EL (cell line): ENCODE measurements at regions not wholly inside any gene's neighbourhood (a gene's known extent, or its start where the extent isn't known, plus 50 kb on each side); places are given as distances from the start of the nearest gene placed in this dataset.

Experiments
- DNase-seq: peaks from one replicate; pipeline ENCODE4 v3.0.0-alpha.2; 2016

DNA sequence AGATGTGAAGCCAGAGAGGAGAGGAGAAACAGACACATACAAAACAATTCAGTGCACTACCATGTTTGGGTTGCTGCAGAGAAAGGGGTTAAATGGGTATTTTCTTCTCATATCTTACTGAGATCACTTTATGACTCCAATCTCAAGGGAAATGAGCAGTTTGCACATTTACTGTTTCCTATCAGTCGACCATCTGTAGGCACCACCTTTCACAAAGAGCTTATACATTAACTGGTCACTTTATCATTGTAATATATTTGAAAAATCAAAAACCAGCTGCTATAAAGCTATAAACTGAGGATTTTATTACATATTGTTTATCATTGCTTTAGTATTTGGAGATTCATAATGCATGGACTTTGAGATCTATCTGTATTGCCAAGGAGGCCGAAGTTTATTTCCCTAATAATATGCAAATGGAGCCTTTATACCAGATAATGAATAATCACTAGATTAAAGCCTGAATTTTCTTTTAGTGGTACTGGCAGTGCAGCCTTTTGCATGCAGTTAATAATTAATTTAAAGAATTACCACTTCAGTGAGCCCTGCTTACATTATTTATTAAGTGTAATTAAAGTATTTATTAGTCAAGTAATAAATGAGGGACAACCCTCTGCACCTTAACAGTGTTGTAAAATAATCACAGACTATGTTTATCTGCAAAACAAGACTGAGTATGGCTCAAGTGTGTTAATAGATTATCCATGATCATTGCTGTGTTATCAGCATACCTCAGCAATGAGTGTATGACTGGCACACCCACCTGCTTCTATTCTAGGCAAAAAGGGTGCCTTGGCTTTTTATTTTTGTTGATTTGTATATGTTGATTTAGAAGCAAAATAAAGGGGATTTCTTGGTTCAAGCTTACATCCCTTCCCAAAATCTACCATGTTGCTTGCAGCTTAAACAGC, 167.7 kb upstream of the SLC14A2 start:
- no peak for DNase-seq

DNA sequence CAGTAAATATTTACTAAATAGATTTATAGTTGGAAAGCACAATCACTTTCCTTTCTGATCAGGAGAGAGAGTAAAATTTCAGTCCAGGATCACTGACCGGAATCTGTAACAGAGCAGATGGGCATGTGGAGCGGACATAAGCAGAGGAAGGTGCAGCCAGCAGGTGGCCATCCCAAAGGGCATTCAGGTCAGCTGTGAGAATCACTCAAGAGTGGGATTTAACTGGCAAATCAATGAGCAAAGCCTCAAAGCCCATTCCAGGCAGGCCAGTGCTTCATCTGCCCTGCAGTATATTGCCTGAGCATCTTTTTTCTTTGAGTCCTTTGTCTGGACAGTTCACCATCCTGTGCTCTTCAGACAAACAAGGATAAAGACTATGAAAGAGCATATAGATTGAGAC, 166.4 kb upstream of the SLC14A2 start:
- DNase-seq: no peak

DNA sequence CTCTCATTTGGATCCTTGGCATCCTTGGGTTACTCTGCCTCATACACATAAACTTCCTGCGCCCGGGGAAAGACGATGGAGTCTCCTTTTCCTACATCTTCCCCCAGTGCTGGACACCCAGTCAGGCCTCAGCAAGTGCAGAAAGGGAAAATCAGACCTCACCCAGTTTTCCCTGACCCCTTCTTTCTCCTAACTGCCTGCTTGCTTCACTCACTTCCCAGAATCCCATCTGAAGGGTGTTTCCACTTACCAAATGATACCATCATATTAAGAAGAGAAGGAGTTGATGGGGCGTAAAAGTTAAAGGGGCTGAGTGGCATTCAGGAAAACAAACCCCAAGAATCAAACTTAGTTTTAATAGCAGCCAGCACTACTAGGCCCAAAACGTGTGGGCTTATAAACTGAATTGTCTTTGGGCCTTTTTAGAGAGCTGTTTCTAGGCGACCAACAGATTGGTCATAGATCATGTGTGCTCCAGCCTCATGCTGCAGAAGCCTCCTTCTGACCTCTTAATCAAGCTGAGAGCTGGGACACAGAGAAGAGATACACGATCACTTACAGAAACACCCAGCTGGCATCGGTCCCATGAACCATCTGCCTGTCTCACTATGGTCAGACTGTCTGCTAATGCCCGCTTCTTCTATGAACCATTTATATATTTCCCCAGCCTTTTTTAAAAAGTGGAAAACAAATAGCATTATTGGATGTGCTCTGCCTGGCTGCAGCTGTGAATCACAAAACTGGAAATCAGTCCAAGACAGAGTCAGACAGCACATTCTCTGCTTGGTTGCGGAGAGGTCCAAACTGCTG, 165.7 kb upstream of the SLC14A2 start:
- DNase-seq: no peak

DNA sequence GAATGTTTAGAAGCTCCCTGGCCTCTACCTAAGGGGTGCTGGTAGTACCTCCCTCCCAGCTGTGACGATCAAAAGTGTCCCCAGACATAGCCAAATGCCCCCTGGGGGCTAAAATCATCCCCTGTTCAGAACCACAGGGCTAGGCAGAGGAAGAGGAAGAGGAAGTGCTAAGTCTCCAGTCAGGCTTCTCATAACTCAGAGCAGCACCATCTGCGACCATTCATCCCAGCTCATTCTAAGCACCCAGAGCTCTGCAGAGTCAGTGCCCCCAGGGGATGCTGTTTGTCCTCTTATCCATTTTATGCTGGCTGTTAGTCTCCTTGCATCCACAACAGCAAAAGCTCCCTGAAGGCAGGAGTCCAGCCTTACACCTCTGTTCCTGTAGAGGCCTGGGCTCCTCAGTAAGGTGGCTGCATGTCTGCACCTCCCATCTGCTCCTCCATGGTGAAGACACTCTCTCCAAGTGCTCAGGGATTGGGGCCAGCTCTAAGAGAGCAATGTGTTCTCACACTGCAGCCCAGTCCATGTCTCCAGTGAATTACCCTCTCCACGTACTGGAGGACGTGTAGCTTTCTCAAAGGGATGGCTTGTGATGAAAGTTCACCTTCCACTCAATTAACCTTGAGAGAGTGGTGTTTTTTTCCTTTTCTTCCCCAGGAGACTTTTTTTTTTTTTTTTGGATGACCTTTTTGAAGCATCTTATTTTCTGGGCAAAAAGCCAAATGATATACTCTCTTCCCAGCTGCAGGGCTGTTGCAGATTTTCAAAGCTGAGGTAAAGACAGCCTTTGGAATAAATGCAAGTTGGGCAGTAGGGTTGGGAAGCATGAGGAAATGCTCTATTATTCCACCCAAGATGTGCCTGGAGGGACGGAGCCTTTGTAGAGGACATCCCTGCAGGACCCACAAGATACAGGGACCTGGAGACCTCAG, 158.9 kb upstream of the SLC14A2 start:
- DNase-seq: no peak

DNA sequence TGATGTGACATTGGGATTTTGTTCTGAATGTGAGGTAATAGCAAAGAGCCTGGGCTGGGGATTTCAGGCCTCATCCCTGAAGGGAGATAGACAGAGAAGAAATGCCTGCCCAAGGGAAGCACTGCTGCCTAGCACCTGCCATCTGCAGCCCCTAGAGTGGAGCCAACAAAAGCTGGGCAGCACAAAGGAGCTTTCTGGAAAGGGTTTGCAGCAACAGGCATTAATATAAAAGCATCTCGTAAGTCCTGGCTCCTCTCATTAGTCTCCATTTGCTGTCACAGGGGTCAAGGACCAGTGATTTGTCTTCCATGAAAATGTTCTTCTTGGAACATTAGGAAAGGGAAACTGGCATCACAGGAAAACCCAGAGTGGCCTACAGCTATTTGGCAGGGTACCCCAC, 157.2 kb upstream of the SLC14A2 start:
- no peak for DNase-seq

DNA sequence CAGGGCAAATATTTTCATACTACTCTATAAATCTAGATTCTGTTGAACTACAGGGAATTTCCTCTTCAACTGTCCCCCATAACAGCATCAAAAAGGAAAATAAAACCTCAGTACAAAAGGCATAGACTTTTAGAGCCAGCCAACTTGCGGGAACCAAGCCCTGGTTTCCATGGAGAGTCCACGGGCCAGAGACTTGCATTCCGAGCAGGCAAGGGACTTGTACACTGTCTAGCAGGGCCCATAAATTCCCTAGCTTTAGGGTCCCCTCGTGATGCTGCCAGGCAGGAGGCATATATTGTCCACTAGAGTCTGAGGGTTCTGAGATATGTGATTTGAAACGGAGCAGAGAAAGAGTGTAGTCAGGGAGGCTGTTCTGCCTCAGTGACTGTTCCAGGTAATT, 153.1 kb upstream of the SLC14A2 start:
- no peak for DNase-seq

DNA sequence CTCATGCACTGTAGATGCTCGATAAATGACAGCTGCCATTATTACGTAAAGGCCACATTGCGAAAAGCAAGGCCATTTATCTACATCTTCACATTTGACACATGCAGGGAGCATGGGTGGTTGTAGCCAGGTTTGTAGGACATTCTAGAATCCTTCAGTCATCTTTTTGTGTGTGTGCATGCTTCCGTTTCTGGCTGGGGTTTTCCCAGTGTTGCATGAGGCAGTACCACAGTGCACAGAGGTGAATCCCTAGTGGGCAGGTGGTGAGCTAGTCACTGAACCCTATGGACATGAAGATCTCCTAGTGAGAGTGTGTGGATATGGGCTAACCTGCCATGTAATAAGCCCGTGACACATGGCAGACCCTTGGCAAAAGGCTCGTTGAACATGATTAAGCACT, 151.8 kb upstream of the SLC14A2 start:
- DNase-seq: no peak

DNA sequence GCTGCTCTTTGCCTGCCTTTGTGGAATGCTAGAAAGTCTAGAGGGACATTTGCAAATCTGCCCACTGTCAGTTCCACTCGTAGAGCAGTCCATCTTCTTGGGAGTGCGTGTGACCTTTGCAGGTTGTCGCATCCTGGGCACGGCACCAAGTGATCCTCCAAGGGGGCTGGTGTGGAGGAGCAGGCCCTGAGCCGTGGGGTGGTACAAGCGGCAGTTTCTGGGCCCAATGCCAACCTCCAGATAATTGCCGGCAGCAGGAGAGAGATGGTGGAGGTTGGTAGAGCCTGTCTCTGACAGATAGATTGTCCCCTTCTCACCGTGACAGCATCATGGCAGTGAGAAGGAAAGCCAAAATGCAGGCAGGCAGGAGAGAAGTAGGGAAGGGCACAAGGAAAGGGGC, 150.7 kb upstream of the SLC14A2 start:
- DNase-seq: no peak

DNA sequence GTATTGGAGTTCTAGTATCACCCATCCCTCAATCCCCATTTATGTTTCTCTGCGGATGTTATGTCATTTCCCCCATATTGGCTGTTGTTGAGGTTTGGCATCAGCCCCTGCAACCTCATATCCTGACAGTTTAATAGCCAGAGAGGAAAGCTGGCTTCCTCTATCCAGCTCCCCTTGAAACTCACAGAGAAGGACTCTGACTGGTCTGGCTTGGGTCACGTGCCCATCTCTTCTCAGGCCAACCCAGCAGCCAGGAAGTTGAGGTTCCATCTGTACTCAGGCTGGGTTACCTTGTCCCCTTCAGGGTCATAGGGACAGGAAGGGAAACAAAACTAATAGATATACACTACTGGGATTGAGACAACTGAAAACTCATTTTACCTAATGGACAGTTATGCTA, 148.0 kb upstream of the SLC14A2 start:
- DNase-seq: no peak

DNA sequence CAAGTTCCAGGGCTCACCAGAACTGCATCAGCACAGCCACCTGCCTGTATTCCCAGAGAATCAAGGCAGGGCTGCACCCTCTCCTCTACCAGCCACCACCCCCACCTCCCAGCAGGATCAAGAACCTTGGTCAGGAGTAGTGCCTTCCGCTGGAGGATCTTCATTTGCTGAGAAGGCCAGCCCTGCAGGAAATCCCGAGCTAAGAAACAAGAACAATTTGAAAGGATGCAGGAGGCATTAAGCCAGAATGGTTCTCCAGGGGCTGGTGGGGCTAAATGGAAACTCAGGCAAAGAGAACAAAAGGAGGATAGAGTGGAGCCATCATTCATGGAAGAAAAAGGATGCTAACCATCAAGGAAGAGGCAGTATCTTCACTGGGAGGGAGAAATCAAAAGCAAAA, 147.3 kb upstream of the SLC14A2 start:
- no peak for DNase-seq

DNA sequence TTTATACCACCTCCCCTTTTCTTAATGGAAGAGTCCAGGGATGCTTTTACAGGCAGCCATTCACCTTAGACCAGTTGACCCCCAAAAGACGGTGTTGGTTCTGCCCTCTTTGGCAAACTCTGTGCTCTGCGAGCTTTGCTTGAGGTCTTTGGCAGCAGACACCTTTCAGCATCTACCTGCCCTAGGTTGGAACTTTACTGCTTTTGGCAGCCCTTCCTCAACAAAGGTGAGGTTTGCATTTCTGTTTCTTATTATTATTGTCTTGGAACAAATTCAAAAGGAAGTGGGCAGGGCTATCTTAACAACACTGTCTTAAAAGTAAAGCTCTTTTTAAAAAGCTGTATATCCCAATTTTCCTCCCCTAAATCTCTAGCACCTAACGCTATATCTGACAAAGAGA, 136.4 kb upstream of the SLC14A2 start:
- no peak for DNase-seq

DNA sequence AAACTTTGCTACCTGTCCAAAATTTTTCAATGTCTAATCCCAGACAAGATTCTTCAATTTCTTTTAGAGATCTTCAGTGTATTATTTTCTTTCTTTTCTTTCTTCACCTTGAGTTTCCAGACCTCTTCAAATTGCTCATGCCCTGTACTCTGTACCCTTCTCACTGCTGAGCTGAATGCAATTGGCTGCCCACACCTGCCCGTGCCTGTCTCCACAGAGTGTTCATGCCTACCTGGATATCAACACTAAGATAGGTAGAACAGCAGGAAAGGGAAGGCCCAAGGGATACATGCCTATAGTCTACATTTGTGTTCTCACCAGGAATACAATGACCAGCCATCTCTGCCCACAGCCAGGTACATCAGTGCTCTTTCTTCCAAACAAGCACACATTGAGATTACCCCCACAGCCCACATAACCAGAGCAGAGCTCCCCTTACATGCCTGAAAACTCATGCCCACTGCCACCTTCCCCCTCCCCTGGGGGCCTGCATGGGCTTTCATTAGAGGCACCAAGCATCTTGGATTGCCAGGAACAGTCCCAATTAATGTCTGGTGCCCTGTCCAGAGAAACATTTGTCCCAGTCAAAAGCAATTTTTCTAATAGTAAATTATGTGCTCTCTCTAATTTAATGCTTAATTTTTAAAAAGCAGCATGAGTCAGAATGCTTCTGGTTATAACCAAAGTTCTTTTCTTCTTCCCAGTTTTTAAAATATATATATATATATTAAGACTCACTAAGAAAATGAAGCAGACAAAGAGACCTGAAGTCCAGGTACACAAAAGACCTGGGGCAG, 134.9 kb upstream of the SLC14A2 start:
- DNase-seq: no peak

DNA sequence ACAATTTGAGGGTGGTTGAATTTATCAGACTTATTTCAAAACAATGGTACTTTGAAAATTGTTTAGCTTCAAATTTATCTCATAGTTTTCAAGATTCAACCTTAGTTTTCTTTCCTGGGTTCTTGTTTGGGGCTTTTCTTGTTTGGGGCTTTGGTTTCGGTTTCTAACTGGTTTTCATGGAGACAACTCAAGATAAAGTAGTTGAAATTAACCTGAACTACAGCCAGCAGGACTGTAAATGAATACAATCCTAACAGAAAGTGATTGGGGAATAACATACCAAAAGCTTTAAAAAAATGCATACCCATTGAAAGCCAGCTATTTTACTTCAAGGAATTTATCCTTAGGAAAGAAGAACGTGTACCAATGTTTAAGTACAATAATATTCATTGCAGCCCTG, 133.5 kb upstream of the SLC14A2 start:
- DNase-seq: no peak

DNA sequence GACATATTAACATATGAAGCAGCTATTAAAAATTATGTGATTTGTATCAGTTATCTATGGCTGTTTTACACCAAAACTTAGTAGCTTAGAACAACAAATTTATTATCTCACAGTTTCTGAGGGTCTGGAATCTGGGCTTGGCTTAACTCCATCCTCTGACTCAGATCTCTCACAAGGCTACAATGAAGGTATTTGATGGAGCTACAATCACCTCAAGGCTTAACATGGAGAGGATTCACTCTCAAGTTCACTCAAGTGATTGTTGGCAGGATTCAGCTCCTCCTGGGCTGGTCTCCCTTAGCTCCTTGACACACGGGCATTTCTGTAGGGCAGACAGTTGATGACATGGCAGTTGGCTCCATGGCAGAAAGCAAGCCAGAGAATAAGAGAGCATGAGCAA, 133.0 kb upstream of the SLC14A2 start:
- no peak for DNase-seq

DNA sequence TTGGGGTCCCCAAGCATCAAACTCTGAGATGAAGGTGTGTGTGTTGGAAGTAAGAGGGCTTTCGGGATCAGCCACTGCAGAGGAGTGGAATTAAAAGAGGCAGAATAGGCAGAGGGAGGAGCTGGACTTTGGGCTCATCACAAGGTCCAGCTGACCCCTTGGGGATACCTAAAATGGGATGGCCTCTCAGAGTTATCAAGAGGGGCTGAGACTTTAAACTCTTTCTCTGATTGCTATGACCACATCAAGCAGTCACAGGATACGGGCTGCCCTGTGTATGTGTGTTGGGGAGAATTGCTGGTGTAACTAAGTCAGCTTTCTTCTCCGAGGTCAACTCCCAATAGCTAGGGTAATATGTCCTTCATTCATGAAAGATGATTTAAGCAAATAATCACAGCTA, 127.7 kb upstream of the SLC14A2 start:
- no peak for DNase-seq

DNA sequence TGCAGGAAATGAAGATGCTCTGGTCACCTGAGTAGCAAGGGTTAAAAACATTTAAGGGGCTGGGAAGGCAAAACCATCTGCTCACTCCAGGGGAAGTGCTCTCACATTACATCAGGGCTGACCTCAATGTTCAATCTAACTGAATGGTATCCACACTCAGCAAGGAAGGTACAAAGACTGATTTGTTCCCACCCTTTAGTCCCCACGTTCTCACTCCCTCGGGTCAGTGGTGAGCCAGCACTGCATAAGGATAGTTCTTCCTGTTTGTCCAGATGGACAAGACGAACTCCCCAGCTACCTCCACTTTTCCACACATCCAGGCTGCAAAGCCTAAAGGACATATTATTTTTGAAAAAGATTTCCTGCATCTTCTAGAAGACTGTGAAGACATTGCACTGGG, 126.6 kb upstream of the SLC14A2 start:
- DNase-seq: no peak

DNA sequence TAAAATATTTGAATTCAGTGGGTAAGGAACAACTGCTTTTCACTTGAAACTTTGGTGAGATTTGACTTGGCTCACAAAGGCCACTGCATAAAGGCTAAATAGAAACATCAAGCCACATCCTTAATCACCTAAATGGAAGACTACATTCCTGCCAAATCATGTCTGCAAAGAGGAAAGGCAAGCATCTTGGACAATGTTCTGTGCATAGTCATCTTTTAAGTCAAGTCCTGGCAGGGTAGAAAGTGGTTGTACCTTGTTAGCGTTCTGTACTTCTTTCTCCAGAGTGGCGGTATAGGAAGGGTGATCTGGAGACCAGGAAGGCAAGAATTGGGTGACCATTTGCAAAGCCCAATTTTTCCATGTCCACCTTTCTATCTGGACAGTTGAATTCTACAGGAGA, 121.4 kb upstream of the SLC14A2 start:
- DNase-seq: no peak

DNA sequence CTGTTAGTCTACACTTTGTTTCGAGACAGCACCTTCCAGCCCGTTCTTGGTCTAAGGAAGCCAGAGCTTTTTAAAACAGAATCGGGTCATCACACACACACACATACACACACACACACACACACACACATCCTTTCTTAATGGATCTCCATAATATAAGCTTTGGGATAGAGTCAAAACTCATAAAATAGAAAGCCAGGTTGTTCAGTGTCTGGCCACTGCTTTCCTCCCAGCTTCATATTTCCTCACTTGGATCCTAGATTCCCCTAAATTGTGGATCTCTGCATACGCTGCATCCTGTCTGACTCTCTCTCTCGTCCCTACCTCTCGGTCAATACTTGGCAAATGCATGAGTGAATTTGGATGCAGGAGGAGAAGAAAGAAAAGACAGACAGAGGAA, 120.5 kb upstream of the SLC14A2 start:
- DNase-seq: no peak

DNA sequence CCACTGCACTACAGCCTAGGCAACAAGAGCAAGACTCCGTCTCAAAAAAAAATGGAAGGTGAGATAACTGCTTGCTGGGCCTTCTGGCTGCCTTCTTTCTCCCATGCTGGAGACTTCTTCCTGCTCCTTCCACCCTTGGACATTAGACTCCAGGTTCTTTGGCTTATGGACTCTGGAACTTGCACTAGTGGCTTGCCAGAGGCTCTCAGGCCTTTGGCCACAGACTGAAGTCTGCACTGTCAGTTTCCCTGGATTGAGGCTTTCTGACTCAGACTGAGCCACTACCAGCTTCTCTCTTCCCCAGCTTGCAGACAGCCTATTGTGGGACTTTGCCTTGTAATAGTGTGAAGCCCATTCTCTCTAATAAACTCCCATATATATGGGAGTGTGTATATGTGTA, 118.5 kb upstream of the SLC14A2 start:
- no peak for DNase-seq

DNA sequence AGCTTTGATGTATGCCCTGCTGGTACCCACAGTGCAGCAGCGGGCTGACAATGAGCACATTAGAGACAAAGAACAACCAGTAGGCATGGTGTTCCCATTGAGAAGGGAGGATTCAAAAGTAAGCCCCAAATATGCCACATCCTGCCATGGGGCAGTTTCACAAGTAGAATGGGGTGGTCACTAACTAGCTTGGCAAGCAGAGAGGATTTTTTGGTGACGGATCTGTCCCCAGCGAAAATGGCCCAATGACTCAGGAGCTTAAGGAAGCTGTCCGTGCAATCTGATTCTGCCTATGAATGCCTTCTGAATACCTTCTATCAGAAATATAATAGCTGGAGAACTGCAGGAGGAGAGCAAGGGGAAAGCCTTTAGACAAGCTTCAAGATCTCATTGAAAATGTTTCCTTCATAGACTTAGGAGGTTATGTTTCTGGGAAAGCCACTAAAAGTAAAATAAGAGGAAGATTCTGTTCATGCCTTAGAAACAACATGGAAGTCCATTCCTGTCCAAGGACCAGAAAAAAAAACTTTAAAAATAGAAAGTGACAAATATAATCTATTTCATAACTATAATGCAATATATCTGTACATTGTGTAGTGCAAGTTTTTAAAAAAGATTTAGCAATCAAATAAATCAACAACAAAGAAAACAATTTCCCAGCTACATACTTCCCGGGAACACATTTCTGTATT, 117.5 kb upstream of the SLC14A2 start:
- no peak for DNase-seq

DNA sequence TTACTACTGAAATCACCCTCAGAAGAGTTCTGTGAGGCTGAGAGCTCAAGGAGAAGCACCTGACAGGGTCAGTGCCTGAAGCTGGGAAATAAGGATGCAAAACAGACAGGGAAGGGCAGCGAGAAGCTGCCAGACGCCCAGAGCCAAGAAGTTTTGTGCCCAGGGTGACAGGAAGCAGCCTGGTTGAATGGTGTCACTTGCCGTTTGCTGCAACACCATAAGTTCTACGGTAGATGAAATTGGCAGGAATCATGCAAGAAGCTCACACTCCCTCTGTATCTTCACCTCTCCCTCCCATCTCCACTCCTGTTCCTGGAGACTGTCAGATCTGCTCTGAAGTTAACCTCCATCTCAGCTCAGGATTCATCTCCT, 117.0 kb upstream of the SLC14A2 start:
- no peak for DNase-seq

DNA sequence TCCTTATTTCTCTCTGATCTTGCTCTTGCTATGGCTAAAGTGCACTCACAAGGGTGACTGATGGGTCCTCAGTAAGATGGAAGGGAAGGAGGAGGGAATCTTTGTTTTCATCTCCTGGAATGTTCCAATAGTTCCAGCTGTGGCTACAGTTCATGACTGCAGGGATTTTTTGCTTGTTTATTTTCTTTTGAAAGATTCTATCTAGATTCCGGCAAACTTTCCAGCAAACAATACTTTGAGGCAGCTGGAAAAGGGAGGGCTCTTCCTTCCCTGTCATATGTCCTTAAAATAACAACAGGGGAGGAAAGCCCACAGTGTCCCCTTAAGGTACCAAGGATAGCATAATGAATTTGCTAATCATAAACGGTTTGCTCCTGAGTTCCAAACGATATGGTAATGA, 111.3 kb upstream of the SLC14A2 start:
- DNase-seq: no peak
